ENCODE measurements at regions not wholly inside any gene's neighbourhood (a gene's known extent, or its start where the extent isn't known, plus 50 kb on each side); places are given as distances from the start of the nearest gene placed in this dataset.

GRCh38 chr12:111253213-111253612 lies 115.7 kb downstream of the PHETA1 start:
- Histone ChIP-seq H3K79me1 (ENCODE audit: low read depth, low read length) (no peaks in the 10 kb centered on the region), H3K9me3 (ENCODE audit: insufficient read depth in 2 of 2, low read depth in 1 of 2, low read length in 1 of 2) (no peaks in the 10 kb centered on the region), H2AFZ (ENCODE audit: low read length) (no peak overlapping the region), H2AK5ac (ENCODE audit: low read depth, low read length) (no peak overlapping the region), H3K4me1 (replicated peaks in 1 of 4; ENCODE audit: control insufficient read depth in 3 of 4, insufficient read depth in 4 of 4, low read length in 3 of 4) (peaks cover 0 to 4% (median under 1%) of the 10 kb centered on the region in 4 experiments; a peak in 4 of 7 replicates), H3K9ac (replicated peaks in 1 of 4; ENCODE audit: extremely low read depth in 1 of 4, low read depth in 3 of 4, low read length in 3 of 4) (no peak overlapping the region), H2BK120ac (replicated peaks; ENCODE audit: low read depth, low read length) (no peak overlapping the region), H3K23ac (ENCODE audit: insufficient read length) (no peak overlapping the region), H2BK5ac (ENCODE audit: low read depth, low read length) (no peak overlapping the region), H4K8ac (ENCODE audit: extremely low read depth, insufficient read depth, low read length) (no peak overlapping the region), H3K4me2 (ENCODE audit: insufficient read depth in 1 of 2, low read depth in 2 of 2, low read length in 2 of 2) (no peak overlapping the region), H3K14ac (ENCODE audit: insufficient read length) (no peak overlapping the region), H3K27ac (ENCODE audit: low read depth, low read length) (no peak overlapping the region), H4K20me1 (replicated peaks in 1 of 2; ENCODE audit: control insufficient read depth in 1 of 2, insufficient read depth in 2 of 2, low read length in 2 of 2) (peaks cover 0 to 1% of the 10 kb centered on the region in 2 experiments), H3K4ac (replicated peaks; ENCODE audit: insufficient read length, low read depth, low read length) (no peak overlapping the region), H3K27me3 (replicated peaks in 1 of 4; ENCODE audit: control insufficient read depth in 3 of 4, extremely low read depth in 1 of 4, insufficient read depth in 3 of 4, low read length in 3 of 4) (no peaks in the 10 kb centered on the region), H4K91ac (replicated peaks; ENCODE audit: insufficient read length, low read length) (no peak overlapping the region), H2BK20ac (ENCODE audit: low read length) (no peak overlapping the region), H3K18ac (ENCODE audit: extremely low read depth, low read length) (no peak overlapping the region), H3K4me3 (ENCODE audit: extremely low read depth in 1 of 4, insufficient read depth in 2 of 4, low read depth in 3 of 4, low read length in 4 of 4) (no peak overlapping the region), H2BK15ac (ENCODE audit: low read length) (no peak overlapping the region), H4K5ac (ENCODE audit: insufficient read length, low read depth, low read length) (no peak overlapping the region), H3K56ac (replicated peaks; ENCODE audit: insufficient read length, low read depth, low read length) (no peak overlapping the region), H3K36me3 (ENCODE audit: control insufficient read depth in 2 of 4, insufficient read depth in 4 of 4, low read length in 3 of 4) (no peaks in the 10 kb centered on the region), H3K23me2 (ENCODE audit: low read depth, low read length) (no peaks in the 10 kb centered on the region; the same call in 1 of the 2 replicates), H3K79me2 (ENCODE audit: control insufficient read depth in 1 of 2, insufficient read depth in 2 of 2, low read length in 2 of 2) (no peaks in the 10 kb centered on the region), H2BK12ac (ENCODE audit: low read depth, low read length) (no peak overlapping the region)
- CTCF ChIA-PET (ENCODE audit: partially characterized antibody) = interaction anchor here (1.2 kb wide), 1 partner anchor 46 kb away, joined by 4 read pairs; no protein-coding TSS in a partner anchor
- POLR2A ChIA-PET (ENCODE audit: partially characterized antibody) = no interaction called here
- 89% methylated on average over 10 of the region's 12 CpGs; no CpG with 5 or more reads in 1 of the 2 experiments for WGBS, 2 experiments (ENCODE audit: extremely low coverage in 1 of 2, insufficient coverage in 1 of 2, insufficient read length in 1 of 2, insufficient replicate concordance in 2 of 2, low coverage in 1 of 2, low lambda C conversion rate in 2 of 2, missing lambda C conversion rate in 1 of 2)
- TF ChIP-seq POLR2A (IDR thresholded peaks at IDR 0.05; ENCODE audit: control extremely low read depth in 1 of 2, low read depth in 2 of 2, low read length in 2 of 2) (no peak), YY1 (IDR thresholded peaks at IDR 0.05; ENCODE audit: low read depth, low read length) (no peak), MAFK (IDR thresholded peaks at IDR 0.05; ENCODE audit: low read depth, low read length) (no peak), KDM4A (IDR thresholded peaks at IDR 0.05; ENCODE audit: low read depth, low read length, severe bottlenecking) (no peak), BACH1 (IDR thresholded peaks at IDR 0.05; ENCODE audit: low read length) (no peak), EZH2 (IDR thresholded peaks at IDR 0.05; ENCODE audit: low read depth, low read length, severe bottlenecking) (no peak), SIN3A (conservative IDR thresholded peaks at IDR 0.05 in 1 of 2, IDR thresholded peaks at IDR 0.05 in 1 of 2; ENCODE audit: low read depth in 1 of 2, low read length in 2 of 2) (no peak), SIX5 (IDR thresholded peaks at IDR 0.05; ENCODE audit: low read depth, low read length) (no peak), TAF1 (IDR thresholded peaks at IDR 0.05; ENCODE audit: low read depth, low read length) (no peak), ASH2L (IDR thresholded peaks at IDR 0.05; ENCODE audit: low read length) (no peak), NANOG (IDR thresholded peaks at IDR 0.05; ENCODE audit: insufficient read depth, low read depth, low read length, poor library complexity, severe bottlenecking) (no peak), SAP30 (IDR thresholded peaks at IDR 0.05; ENCODE audit: insufficient read depth, insufficient replicate concordance, low read length) (no peak)
- DNase-seq (ENCODE audit: low read depth in 1 of 2, low spot score in 2 of 2) = no peak
- no peak for FAIRE-seq
